ENCODE measurements at regions not wholly inside any gene's neighbourhood (a gene's known extent, or its start where the extent isn't known, plus 50 kb on each side); places are given as distances from the start of the nearest gene placed in this dataset.

DNA sequence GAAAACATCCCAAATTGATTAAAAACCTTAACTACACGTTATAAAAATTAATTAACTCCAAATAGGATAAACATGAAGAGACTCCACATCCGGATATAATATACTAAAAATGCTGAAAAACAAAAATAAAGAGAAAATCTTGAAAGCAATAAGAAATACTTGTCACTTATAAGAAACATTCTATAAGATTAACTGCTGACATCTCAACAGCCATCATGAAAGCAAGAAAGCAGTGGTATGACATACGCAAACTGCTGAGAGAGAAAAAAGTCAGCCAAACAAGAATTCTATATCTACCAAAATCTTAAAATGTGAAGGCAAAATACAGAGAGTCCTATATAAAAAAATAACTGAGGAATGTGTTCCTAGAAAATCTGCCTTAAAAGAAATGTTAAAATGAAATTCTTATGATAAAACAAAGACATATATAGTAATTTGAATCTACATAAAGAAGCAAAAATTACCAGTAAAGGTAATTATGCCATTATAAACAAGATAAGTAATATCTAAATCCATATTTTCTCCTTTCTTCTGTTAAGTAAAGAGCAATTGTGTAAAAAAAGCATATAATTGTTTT is 1851.1 kb downstream of the PCDH9 start:
- TF ChIP-seq EZH2phosphoT487 (conservative IDR thresholded peaks at IDR 0.05; ENCODE audit: low read length), result no peak
- TF ChIP-seq, protein P1, sequence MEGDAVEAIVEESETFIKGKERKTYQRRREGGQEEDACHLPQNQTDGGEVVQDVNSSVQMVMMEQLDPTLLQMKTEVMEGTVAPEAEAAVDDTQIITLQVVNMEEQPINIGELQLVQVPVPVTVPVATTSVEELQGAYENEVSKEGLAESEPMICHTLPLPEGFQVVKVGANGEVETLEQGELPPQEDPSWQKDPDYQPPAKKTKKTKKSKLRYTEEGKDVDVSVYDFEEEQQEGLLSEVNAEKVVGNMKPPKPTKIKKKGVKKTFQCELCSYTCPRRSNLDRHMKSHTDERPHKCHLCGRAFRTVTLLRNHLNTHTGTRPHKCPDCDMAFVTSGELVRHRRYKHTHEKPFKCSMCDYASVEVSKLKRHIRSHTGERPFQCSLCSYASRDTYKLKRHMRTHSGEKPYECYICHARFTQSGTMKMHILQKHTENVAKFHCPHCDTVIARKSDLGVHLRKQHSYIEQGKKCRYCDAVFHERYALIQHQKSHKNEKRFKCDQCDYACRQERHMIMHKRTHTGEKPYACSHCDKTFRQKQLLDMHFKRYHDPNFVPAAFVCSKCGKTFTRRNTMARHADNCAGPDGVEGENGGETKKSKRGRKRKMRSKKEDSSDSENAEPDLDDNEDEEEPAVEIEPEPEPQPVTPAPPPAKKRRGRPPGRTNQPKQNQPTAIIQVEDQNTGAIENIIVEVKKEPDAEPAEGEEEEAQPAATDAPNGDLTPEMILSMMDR (IDR thresholded peaks at IDR 0.05; ENCODE audit: insufficient read depth, low read length, poor library complexity, severe bottlenecking), result no peak
- no peaks in the 10 kb centered on the region for H3K36me3 ChIP-seq (ENCODE audit: low read length)
- H3K27ac ChIP-seq (ENCODE audit: low read depth, low read length), result no peak overlapping the region
- no peaks in the 10 kb centered on the region for H3F3A ChIP-seq (ENCODE audit: insufficient read depth)
- no peaks in the 10 kb centered on the region for H3K9me2 ChIP-seq (replicated peaks; ENCODE audit: insufficient read depth, low read length)
- no peak overlapping the region for H3K4me2 ChIP-seq (ENCODE audit: low read depth, low read length, poor library complexity, severe bottlenecking)
- no peak overlapping the region for H3K9ac ChIP-seq (ENCODE audit: low read length)
- H3K79me2 ChIP-seq (ENCODE audit: insufficient read depth, low read length), result no peaks in the 10 kb centered on the region
- no peak overlapping the region for H3K4me3 ChIP-seq (ENCODE audit: insufficient read depth, low read length, poor library complexity, severe bottlenecking)
- no peaks in the 10 kb centered on the region for H4K20me1 ChIP-seq (ENCODE audit: low read depth, low read length)
- no peak overlapping the region for H2AFZ ChIP-seq (ENCODE audit: low read depth, low read length, severe bottlenecking)
- H3K9me3 ChIP-seq (ENCODE audit: insufficient read depth, low read length), result peaks cover 17% of the 10 kb centered on the region; the same call in 1 of the 2 replicates
- H3K27me3 ChIP-seq (ENCODE audit: low read length), result no peaks in the 10 kb centered on the region

DNA sequence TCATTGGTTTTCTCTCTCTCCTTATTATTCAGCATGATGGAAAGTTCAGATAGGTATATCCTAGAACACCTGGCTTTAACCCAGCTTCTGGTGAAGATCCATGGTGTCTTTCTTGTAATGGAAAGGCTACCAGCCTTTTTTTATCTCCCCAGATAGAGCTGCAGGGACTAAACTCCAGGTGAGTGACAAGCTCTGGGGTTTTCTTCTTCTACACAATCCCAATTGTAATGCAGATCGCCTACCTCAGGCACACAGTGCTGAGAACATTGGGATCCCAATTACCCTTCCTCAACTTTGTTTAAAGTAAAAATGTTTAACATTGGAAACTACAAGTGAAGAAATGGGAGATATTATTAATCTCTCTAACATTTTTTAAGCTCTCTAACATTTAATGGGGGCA is 1851.7 kb downstream of the PCDH9 start:
- Histone ChIP-seq H3K9me3 (ENCODE audit: insufficient read depth, low read length) (peaks cover 17% of the 10 kb centered on the region; the same call in 1 of the 2 replicates), H2AFZ (ENCODE audit: low read depth, low read length, severe bottlenecking) (no peak overlapping the region), H3F3A (ENCODE audit: insufficient read depth) (no peaks in the 10 kb centered on the region), H3K9ac (ENCODE audit: low read length) (no peak overlapping the region), H3K9me2 (replicated peaks; ENCODE audit: insufficient read depth, low read length) (no peaks in the 10 kb centered on the region), H3K36me3 (ENCODE audit: low read length) (no peaks in the 10 kb centered on the region), H4K20me1 (ENCODE audit: low read depth, low read length) (no peaks in the 10 kb centered on the region), H3K27ac (ENCODE audit: low read depth, low read length) (no peak overlapping the region), H3K4me2 (ENCODE audit: low read depth, low read length, poor library complexity, severe bottlenecking) (no peak overlapping the region), H3K79me2 (ENCODE audit: insufficient read depth, low read length) (no peaks in the 10 kb centered on the region), H3K27me3 (ENCODE audit: low read length) (no peaks in the 10 kb centered on the region), H3K4me3 (ENCODE audit: insufficient read depth, low read length, poor library complexity, severe bottlenecking) (no peak overlapping the region)
- TF ChIP-seq, protein P1 (IDR thresholded peaks at IDR 0.05; ENCODE audit: insufficient read depth, low read length, poor library complexity, severe bottlenecking), result no peak
- no peak for TF ChIP-seq EZH2phosphoT487 (conservative IDR thresholded peaks at IDR 0.05; ENCODE audit: low read length)

DNA sequence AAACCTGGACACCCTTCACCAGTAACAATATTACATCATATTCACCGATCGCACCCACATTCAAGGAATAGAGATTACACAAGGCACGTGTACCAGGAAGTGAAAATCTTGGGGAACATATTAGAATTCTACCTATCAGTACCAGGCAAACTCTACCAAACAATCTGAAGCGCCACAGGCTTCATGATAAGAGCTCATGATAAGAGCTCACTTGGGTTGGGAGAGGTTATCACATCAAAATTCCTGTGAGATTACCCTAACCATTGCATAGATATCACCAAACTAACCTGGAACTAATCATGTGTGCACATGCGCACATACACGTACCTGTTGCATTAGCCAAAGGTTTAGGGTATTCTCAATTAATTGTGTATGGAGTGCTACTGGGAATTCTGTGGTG is 1861.3 kb downstream of the PCDH9 start:
- H3K36me3 ChIP-seq (ENCODE audit: low read length), result no peaks in the 10 kb centered on the region
- no peaks in the 10 kb centered on the region for H4K20me1 ChIP-seq (ENCODE audit: low read depth, low read length)
- no peaks in the 10 kb centered on the region for H3K79me2 ChIP-seq (ENCODE audit: insufficient read depth, low read length)
- H3K9me3 ChIP-seq (ENCODE audit: insufficient read depth, low read length), result no peaks in the 10 kb centered on the region
- no peaks in the 10 kb centered on the region for H3F3A ChIP-seq (ENCODE audit: insufficient read depth)
- no peak overlapping the region for H3K4me2 ChIP-seq (ENCODE audit: low read depth, low read length, poor library complexity, severe bottlenecking)
- H3K4me3 ChIP-seq (ENCODE audit: insufficient read depth, low read length, poor library complexity, severe bottlenecking), result no peak overlapping the region
- no peak overlapping the region for H2AFZ ChIP-seq (ENCODE audit: low read depth, low read length, severe bottlenecking)
- H3K9ac ChIP-seq (ENCODE audit: low read length), result no peak overlapping the region
- TF ChIP-seq EZH2phosphoT487 (conservative IDR thresholded peaks at IDR 0.05; ENCODE audit: low read length), result no peak
- TF ChIP-seq, protein P1 (IDR thresholded peaks at IDR 0.05; ENCODE audit: insufficient read depth, low read length, poor library complexity, severe bottlenecking), result no peak
- no peaks in the 10 kb centered on the region for H3K27me3 ChIP-seq (ENCODE audit: low read length)
- H3K9me2 ChIP-seq (replicated peaks; ENCODE audit: insufficient read depth, low read length), result no peaks in the 10 kb centered on the region
- no peak overlapping the region for H3K27ac ChIP-seq (ENCODE audit: low read depth, low read length)

Measured in SU-DHL-6 (cell line).